ELF-1 (cell line): ENCODE measurements at regions not wholly inside any gene's neighbourhood (a gene's known extent, or its start where the extent isn't known, plus 50 kb on each side); places are given as distances from the start of the nearest gene placed in this dataset.

ENCODE experiments used
- DNase-seq: peaks from one replicate; pipeline ENCODE4 v3.0.0-alpha.2; 2016; ENCODE audit warnings: low read depth, low spot score

GRCh38 chr16:5398203-5398602, 300.6 kb upstream of the EEF2KMT start:
- no peak for DNase-seq

GRCh38 chr16:5396880-5397279, 299.3 kb upstream of the EEF2KMT start:
- no peak for DNase-seq

- DNase-seq = no peak
These were observed 295.5 kb upstream of the EEF2KMT start for GRCh38 chr16:5393070-5393469.

GRCh38 chr16:5386989-5387388, 289.4 kb upstream of the EEF2KMT start:
- DNase-seq = no peak

GRCh38 chr16:5385811-5386210, 288.2 kb upstream of the EEF2KMT start:
- DNase-seq = no peak

- DNase-seq = no peak
These were observed 287.5 kb upstream of the EEF2KMT start for GRCh38 chr16:5385115-5385514.

- no peak for DNase-seq
These were observed 286.1 kb upstream of the EEF2KMT start for GRCh38 chr16:5383737-5384136.

- no peak for DNase-seq
These were observed 284.9 kb upstream of the EEF2KMT start for GRCh38 chr16:5382484-5382883.

GRCh38 chr16:5381481-5381880, 283.9 kb upstream of the EEF2KMT start:
- DNase-seq = no peak

GRCh38 chr16:5379954-5380353, 282.4 kb upstream of the EEF2KMT start:
- no peak for DNase-seq

GRCh38 chr16:5378531-5378930, 280.9 kb upstream of the EEF2KMT start:
- no peak for DNase-seq

- DNase-seq = no peak
These were observed 279.8 kb upstream of the EEF2KMT start for GRCh38 chr16:5377280-5377898.

GRCh38 chr16:5374184-5374583, 276.6 kb upstream of the EEF2KMT start:
- no peak for DNase-seq

- DNase-seq = no peak
These were observed 270.4 kb upstream of the EEF2KMT start for GRCh38 chr16:5367951-5368350.

GRCh38 chr16:5366126-5366525, 268.5 kb upstream of the EEF2KMT start:
- DNase-seq = no peak

- no peak for DNase-seq
These were observed 266.6 kb upstream of the EEF2KMT start for GRCh38 chr16:5364186-5364585.

GRCh38 chr16:5361322-5361721, 263.7 kb upstream of the EEF2KMT start:
- no peak for DNase-seq

GRCh38 chr16:5354645-5355044, 257.1 kb upstream of the EEF2KMT start:
- no peak for DNase-seq

- DNase-seq = peak; percentile 43
These were observed 252.3 kb upstream of the EEF2KMT start for GRCh38 chr16:5349670-5350517.

- no peak for DNase-seq
These were observed 251.5 kb upstream of the EEF2KMT start for GRCh38 chr16:5349101-5349500.

GRCh38 chr16:5347561-5347960, 250.0 kb upstream of the EEF2KMT start:
- no peak for DNase-seq

- DNase-seq = no peak
These were observed 239.3 kb upstream of the EEF2KMT start for GRCh38 chr16:5336941-5337340.

- peak; percentile 21 for DNase-seq
These were observed 236.4 kb upstream of the EEF2KMT start for GRCh38 chr16:5333991-5334390.
